C4-2B (cell line): ENCODE measurements at regions not wholly inside any gene's neighbourhood (a gene's known extent, or its start where the extent isn't known, plus 50 kb on each side); places are given as distances from the start of the nearest gene placed in this dataset.

ENCODE experiments used
- CTCF ChIP-seq: fragments of 450-650 bp; conservative IDR thresholded peaks from 2 replicates; pipeline ENCODE4 v1.5.1; 2017; ENCODE audit warnings: mild to moderate bottlenecking
- ZFX ChIP-seq: fragments of 450-650 bp; IDR thresholded peaks from 2 replicates; pipeline ENCODE4 v1.6.1; 2017

DNA sequence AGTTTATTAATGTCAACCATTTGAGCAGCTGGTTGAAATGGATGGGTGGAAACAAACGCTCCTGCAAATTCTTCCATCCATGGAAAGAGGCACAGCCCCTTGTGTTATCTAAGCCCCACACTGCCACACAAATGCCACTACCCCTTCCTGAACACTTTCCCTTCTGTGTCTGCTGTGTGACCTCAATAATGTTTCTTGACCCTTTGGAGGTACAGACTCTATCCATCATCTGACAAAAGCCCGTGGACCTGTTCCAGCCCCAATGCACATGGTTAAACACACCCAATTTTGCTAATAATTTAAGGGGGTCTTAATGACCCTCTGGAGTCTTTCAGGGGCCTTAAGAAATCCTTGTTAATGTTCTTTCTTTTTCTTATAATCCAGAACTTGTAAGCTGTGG, 482.2 kb upstream of the CFAP20DC start:
- TF ChIP-seq CTCF = no peak
- no peak for TF ChIP-seq ZFX
